Ascending aorta (tissue), 2 donors: ENCODE measurements at regions not wholly inside any gene's neighbourhood (a gene's known extent, or its start where the extent isn't known, plus 50 kb on each side); places are given as distances from the start of the nearest gene placed in this dataset.

ENCODE experiments used
- DNase-seq, 2 donors: peaks; one replicate each; pipeline ENCODE4 v3.0.0-alpha.2; 2019; ENCODE audit warnings: low spot score in 2 of 2
- H3K27ac ChIP-seq, 2 donors: fragments of 200-600 bp; sonication (generic); one replicate each; pipeline ENCODE4 v1.5.1; 2016 to 2017; ENCODE audit warnings: mild to moderate bottlenecking in 1 of 2
- H3K27me3 ChIP-seq: fragments of 200-600 bp; sonication (generic); one replicate; pipeline ENCODE4 v1.5.1; 2017
- H3K36me3 ChIP-seq, 2 donors: fragments of 200-600 bp; sonication (generic); one replicate each; pipeline ENCODE4 v1.5.1; 2016
- H3K4me1 ChIP-seq, 2 donors: fragments of 200-600 bp; sonication (generic); one replicate each; pipeline ENCODE4 v1.5.1; 2016 to 2017; ENCODE audit warnings: mild to moderate bottlenecking in 1 of 2
- H3K4me3 ChIP-seq, 2 donors: fragments of 200-600 bp; sonication (generic); one replicate each; pipeline ENCODE4 v1.5.1; 2016 to 2017; ENCODE audit warnings: mild to moderate bottlenecking in 1 of 2
- H3K9me3 ChIP-seq, 2 donors: fragments of 200-600 bp; sonication (generic); one replicate each; pipeline ENCODE4 v1.5.1; 2016
- intact Hi-C: fragments of 100-400 bp; cut with DNase I; formaldehyde crosslinking; loops from one replicate; pipeline ENCODE4 v1.15.1; 2023
- TF ChIP-seq, protein P1 (sequence below), 3 experiments: fragments of 200-600 bp in 2 of 3; fragments of 450-650 bp in 1 of 3; sonication (generic) in 2 of 3; IDR thresholded peaks; one replicate each; pipeline ENCODE4 v1.5.1; 2016 to 2019; ENCODE audit warnings: antibody characterized with exemption in 3 of 3, mild to moderate bottlenecking in 1 of 3, moderate library complexity in 1 of 3

DNA sequence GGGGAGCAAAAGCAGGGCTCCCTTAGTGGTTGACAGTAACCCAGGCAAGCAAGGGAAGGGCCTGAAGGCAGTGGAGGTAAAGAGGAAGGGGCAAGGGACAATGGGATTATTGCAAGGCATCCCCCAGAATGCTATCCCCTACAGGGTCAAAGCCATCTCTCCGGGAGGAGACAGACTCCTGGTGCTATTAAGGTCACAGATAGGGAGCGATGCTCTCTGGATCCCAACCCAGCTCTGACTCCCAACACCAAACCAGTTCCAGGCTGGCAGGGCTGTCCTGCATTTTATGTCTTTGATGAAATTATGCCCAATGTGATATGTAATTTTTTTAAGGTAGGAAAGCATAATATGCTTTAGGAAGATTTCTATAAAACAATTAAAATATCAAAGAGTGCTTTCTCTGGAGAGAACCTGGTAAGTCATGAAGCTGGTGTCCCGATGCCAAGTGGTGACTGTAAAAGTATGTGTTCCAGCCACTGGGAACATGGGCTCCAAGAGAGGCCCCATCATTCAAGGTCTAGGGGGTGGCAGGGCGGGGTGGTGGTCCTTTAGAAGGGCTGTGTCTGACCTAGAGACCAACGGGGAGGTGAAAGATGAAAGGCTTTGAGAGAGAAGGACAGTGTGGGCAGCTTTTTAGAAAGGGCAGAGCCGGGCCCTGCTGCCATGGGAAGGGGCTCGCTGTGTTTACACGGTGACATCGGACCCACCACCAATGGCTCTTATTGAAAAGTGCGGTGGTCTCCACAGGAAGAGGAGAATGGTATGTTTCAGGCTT lies 276.5 kb downstream of the CDC5L start:
- no peak overlapping the region for H3K4me3 ChIP-seq
- H3K27me3 ChIP-seq: no peaks in the 10 kb centered on the region
- H3K36me3 ChIP-seq: no peaks in the 10 kb centered on the region
- no peak overlapping the region for H3K27ac ChIP-seq
- intact Hi-C loops: no loop called here
- H3K4me1 ChIP-seq: no peaks in the 10 kb centered on the region
- DNase-seq: peak in 1 of 2 donors; percentile 40
- no peaks in the 10 kb centered on the region for H3K9me3 ChIP-seq
- TF ChIP-seq, protein P1, sequence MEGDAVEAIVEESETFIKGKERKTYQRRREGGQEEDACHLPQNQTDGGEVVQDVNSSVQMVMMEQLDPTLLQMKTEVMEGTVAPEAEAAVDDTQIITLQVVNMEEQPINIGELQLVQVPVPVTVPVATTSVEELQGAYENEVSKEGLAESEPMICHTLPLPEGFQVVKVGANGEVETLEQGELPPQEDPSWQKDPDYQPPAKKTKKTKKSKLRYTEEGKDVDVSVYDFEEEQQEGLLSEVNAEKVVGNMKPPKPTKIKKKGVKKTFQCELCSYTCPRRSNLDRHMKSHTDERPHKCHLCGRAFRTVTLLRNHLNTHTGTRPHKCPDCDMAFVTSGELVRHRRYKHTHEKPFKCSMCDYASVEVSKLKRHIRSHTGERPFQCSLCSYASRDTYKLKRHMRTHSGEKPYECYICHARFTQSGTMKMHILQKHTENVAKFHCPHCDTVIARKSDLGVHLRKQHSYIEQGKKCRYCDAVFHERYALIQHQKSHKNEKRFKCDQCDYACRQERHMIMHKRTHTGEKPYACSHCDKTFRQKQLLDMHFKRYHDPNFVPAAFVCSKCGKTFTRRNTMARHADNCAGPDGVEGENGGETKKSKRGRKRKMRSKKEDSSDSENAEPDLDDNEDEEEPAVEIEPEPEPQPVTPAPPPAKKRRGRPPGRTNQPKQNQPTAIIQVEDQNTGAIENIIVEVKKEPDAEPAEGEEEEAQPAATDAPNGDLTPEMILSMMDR (IDR thresholded peaks at IDR 0.05): no peak

DNA sequence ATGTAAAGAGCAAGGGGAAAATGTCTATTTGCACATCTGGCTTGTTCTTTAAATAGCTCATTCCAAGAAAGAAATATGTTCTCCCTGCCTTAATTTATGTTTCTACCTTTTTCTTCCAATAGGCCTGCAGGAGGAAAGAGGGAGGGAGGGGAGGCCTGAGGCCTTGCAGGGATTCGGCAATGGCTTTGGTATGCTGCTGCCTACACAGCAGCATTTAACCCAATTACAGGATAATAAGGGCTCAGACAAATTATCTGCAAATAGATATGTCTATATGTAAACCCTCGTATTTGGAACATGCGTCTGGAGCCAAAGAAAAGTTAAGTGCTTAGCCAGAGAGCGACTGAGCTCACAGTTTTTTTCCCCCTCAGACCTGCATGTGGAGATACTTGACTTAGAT lies 277.2 kb downstream of the CDC5L start:
- Histone ChIP-seq H3K27ac (no peak overlapping the region), H3K9me3 (no peaks in the 10 kb centered on the region), H3K36me3 (no peaks in the 10 kb centered on the region), H3K4me3 (no peak overlapping the region), H3K27me3 (no peaks in the 10 kb centered on the region), H3K4me1 (no peaks in the 10 kb centered on the region)
- DNase-seq: no peak
- TF ChIP-seq, protein P1 (IDR thresholded peaks at IDR 0.05): no peak
- intact Hi-C loops: no loop called here

DNA sequence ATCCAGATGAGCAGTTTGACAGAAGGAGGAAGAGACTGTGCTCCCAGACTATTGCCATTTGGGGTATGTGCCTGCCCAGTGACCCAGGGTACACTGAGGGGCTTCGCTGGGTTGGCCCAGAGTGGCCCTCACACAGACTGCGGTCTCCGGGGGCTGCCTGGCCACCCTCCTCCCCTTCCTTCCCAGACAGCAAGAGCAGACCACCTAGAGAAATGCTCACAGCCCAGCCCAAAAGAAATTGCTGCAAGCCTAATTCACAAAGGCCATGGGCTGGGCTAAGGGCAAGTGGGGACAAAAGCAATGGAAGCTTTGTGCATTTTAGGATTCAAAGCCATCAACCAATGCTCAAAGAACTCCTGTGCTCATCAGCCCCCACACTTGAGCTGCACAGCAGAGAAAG lies 277.6 kb downstream of the CDC5L start:
- TF ChIP-seq, protein P1 (IDR thresholded peaks at IDR 0.05): no peak
- no peak overlapping the region for H3K4me3 ChIP-seq
- no peaks in the 10 kb centered on the region for H3K9me3 ChIP-seq
- H3K36me3 ChIP-seq: no peaks in the 10 kb centered on the region
- H3K27me3 ChIP-seq: no peaks in the 10 kb centered on the region
- DNase-seq: peak in 1 of 2 donors; percentile 37
- H3K4me1 ChIP-seq: no peaks in the 10 kb centered on the region
- no peak overlapping the region for H3K27ac ChIP-seq
- intact Hi-C loops: no loop called here

DNA sequence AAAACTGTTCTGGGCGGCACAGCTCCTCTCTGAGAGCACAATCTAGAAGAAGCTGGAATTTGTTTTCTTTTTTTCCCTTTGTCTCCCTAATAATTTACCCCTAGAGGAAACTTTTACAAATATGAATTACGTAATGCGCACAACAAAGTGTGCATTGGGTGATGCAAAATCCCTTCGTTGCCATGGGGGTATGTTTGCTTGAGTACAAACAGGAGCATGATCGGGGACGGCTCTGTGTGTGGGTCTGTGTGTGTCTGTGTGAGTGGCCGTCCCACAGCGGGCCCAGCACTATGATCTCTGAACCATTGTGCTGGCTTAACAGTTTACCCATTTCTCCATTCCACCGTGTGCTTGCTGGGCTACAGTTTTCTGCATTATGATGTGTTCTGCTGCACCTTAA lies 278.2 kb downstream of the CDC5L start:
- Histone ChIP-seq H3K27me3 (no peaks in the 10 kb centered on the region), H3K4me3 (no peak overlapping the region), H3K9me3 (no peaks in the 10 kb centered on the region), H3K4me1 (no peaks in the 10 kb centered on the region), H3K27ac (no peak overlapping the region), H3K36me3 (no peaks in the 10 kb centered on the region)
- TF ChIP-seq, protein P1 (IDR thresholded peaks at IDR 0.05): no peak
- peak in 1 of 2 donors; percentile 11 for DNase-seq
- intact Hi-C loops: no loop called here

DNA sequence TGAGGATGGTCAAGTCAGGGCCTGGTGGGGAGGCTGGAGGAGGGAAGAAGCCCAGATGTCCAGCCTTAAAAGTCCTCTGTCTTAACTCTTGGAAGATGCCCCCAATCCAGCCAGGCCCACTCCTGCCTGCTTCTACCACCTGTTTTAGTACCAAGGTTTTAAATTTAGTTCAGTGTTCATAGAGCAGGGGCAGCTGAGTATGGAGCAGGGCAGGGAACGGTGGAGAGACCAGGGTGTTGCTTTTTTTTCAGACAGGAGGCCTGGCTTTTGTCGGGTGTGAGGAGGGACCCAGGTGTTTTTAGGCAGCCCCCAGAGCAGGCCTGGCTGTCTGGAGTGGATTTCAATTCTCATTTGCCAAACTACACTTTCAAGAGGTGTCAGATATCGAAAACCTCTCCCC lies 278.8 kb downstream of the CDC5L start:
- no peaks in the 10 kb centered on the region for H3K4me1 ChIP-seq
- TF ChIP-seq, protein P1 (IDR thresholded peaks at IDR 0.05): no peak
- intact Hi-C loops: no loop called here
- H3K4me3 ChIP-seq: no peak overlapping the region
- no peaks in the 10 kb centered on the region for H3K36me3 ChIP-seq
- H3K9me3 ChIP-seq: no peaks in the 10 kb centered on the region
- H3K27ac ChIP-seq: no peak overlapping the region
- DNase-seq: peak in 1 of 2 donors; percentile 49
- H3K27me3 ChIP-seq: no peaks in the 10 kb centered on the region
